GM12891 (cell line): ENCODE measurements at regions not wholly inside any gene's neighbourhood (a gene's known extent, or its start where the extent isn't known, plus 50 kb on each side); places are given as distances from the start of the nearest gene placed in this dataset.

Experiments
- POLR2A ChIP-seq: IDR thresholded peaks from 2 replicates; pipeline ENCODE4 v1.6.1; 2011; ENCODE audit warnings: low read depth, low read length, control low read depth
- SPI1 ChIP-seq: IDR thresholded peaks from 2 replicates; pipeline ENCODE4 v1.6.1; 2011; ENCODE audit warnings: low read depth, low read length, control low read depth

DNA sequence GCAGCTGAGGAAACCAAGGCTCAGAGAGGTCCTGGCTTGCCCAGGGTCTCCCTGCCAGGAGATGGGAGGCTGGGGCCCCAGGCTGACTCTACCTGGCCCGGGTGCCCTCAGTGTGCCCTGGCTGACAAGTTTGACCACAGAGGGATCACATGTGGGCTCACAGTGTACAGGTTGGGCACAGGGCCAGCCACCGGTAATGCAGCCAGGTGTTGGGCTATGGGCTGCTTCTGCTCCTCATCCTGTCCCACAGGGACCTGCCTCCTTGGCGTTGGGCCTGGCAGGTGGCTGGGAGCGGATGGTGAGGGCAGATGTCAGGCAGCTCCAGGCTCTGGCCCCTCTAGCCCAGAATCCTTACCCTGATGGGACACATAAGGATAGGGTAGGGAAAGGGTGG lies 250.5 kb downstream of the LOXHD1 start:
- TF ChIP-seq SPI1, result no peak
- TF ChIP-seq POLR2A, result no peak
